Calu3 (cell line): ENCODE measurements at regions not wholly inside any gene's neighbourhood (a gene's known extent, or its start where the extent isn't known, plus 50 kb on each side); places are given as distances from the start of the nearest gene placed in this dataset.
A peak's percentile ranks its signal among the peaks of the same experiment; 100 is the strongest.

ENCODE experiments used
- BruUV-seq: library from RNA; stranded (reverse); fragments of 400-500 nt; replicated peaks from 2 replicates; lab custom pipeline; 2021; lab: Mats Ljungman, UMichigan
- CTCF ChIA-PET: fragments of 300-600 bp; sonication (Branson Sonifier 250); formaldehyde crosslinking; loops from one replicate; lab custom pipeline; 2022; ENCODE audit warnings: antibody characterized with exemption; lab: Charles Lee
- DNase-seq: peaks from one replicate; pipeline ENCODE4 v3.0.0; 2022
- H3K27ac Mint-ChIP-seq: one replicate; pipeline ENCODE4 v1.8.0; 2022; ENCODE audit warnings: mixed read lengths; ENCODE audit not compliant: unreplicated experiment
- H3K27me3 Mint-ChIP-seq: one replicate; pipeline ENCODE4 v1.8.0; 2022; ENCODE audit warnings: mixed read lengths; ENCODE audit not compliant: unreplicated experiment
- H3K36me3 Mint-ChIP-seq: one replicate; pipeline ENCODE4 v1.8.0; 2022; ENCODE audit warnings: mild to moderate bottlenecking, moderate library complexity, mixed read lengths; ENCODE audit not compliant: insufficient read depth, unreplicated experiment
- H3K4me1 Mint-ChIP-seq: one replicate; pipeline ENCODE4 v1.8.0; 2022; ENCODE audit warnings: mild to moderate bottlenecking, low read depth, mixed read lengths; ENCODE audit not compliant: unreplicated experiment
- H3K4me3 Mint-ChIP-seq: one replicate; pipeline ENCODE4 v1.8.0; 2022; ENCODE audit warnings: mild to moderate bottlenecking, low read depth, moderate library complexity, mixed read lengths; ENCODE audit not compliant: unreplicated experiment
- H3K9me3 Mint-ChIP-seq: one replicate; pipeline ENCODE4 v1.8.0; 2022; ENCODE audit warnings: low read depth, mixed read lengths; ENCODE audit not compliant: unreplicated experiment
- intact Hi-C: fragments of 100-400 bp; cut with micrococcal nuclease; formaldehyde crosslinking; loops from one replicate; pipeline ENCODE4 v1.10.0; 2022; ENCODE audit not compliant: unreplicated experiment
- TF ChIP-seq, protein P1 (sequence below): fragments of 200-600 bp; IDR thresholded peaks from one replicate; pipeline ENCODE4 v1.8.0; 2022; ENCODE audit warnings: antibody characterized with exemption; ENCODE audit not compliant: unreplicated experiment

DNA sequence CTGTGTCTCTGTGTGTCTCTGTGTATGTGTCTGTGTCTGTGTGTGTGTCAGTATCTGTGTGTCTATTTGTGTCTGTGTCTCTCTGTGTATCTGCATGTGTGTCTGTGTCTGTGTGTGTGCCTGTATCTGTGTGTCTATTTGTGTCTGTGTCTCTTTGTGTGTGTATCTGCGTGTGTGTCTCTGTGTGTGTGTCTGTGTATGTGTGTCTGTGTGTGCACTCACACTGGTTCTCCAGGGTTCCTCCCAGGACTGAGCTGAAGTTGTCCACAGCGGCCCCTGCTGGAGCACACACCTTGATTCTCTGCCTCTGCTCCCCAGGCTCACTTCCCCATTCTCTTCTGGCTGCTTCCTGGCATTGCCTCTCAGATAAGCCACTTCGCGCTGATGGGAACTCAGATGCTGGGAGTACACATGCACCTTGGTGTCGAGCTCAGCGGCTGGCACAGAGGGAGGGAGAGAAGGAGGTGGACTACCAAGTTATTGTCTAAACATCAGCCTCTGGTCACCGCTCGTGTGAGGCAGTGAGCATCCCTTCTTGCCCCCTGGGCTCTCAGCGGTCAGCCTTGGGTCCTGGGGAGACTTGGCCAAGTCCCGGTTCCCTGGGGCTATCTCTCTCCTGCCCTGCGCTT is 104.9 kb upstream of the NXT1 start:
- Mint-ChIP-seq H3K36me3 (no peaks in the 10 kb centered on the region), H3K27ac (no peak overlapping the region), H3K27me3 (peaks cover 16% of the 10 kb centered on the region), H3K4me1 (no peaks in the 10 kb centered on the region), H3K4me3 (no peak overlapping the region), H3K9me3 (no peaks in the 10 kb centered on the region)
- intact Hi-C loops, result no loop called here
- BruUV-seq, result no TSS peak
- TF ChIP-seq, protein P1, sequence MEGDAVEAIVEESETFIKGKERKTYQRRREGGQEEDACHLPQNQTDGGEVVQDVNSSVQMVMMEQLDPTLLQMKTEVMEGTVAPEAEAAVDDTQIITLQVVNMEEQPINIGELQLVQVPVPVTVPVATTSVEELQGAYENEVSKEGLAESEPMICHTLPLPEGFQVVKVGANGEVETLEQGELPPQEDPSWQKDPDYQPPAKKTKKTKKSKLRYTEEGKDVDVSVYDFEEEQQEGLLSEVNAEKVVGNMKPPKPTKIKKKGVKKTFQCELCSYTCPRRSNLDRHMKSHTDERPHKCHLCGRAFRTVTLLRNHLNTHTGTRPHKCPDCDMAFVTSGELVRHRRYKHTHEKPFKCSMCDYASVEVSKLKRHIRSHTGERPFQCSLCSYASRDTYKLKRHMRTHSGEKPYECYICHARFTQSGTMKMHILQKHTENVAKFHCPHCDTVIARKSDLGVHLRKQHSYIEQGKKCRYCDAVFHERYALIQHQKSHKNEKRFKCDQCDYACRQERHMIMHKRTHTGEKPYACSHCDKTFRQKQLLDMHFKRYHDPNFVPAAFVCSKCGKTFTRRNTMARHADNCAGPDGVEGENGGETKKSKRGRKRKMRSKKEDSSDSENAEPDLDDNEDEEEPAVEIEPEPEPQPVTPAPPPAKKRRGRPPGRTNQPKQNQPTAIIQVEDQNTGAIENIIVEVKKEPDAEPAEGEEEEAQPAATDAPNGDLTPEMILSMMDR, result no peak
- CTCF ChIA-PET, result no interaction called here
- peak; percentile 30 for DNase-seq

DNA sequence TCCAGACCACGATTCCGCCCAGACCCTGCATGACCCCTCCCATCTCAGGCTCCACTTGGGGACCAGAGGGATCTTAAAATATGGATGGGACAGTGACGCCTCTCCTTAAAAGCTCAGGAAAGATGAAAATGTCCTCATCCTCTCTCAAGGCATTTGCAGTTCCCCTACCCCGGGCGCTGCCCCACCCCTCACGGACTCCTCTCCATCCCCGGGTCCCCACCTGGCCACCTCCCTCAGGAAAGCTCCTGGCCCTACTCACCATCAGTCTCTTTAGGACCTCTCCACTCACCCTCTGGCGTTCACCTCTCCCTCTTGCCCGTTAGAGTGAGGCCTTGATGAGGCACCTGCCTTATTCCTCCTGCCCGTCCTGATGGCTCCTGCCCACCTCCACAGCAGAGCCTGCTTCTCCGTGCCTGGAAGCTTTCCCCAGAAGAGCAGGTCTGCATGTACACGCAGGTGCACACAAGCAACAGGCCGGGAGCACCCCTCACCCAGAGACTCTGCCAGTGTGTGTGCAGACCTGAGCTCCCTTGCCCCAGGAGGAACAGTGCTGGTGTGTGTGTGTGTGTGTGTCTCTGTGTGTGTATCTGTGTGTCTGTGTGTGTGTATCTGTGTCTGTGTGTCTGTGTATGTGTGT is 105.6 kb upstream of the NXT1 start:
- DNase-seq, result no peak
- H3K9me3 Mint-ChIP-seq, result no peaks in the 10 kb centered on the region
- peaks cover 16% of the 10 kb centered on the region for H3K27me3 Mint-ChIP-seq
- no TSS peak for BruUV-seq
- TF ChIP-seq, protein P1, result no peak
- CTCF ChIA-PET, result no interaction called here
- H3K27ac Mint-ChIP-seq, result no peak overlapping the region
- H3K4me1 Mint-ChIP-seq, result no peaks in the 10 kb centered on the region
- intact Hi-C loops, result no loop called here
- H3K36me3 Mint-ChIP-seq, result no peaks in the 10 kb centered on the region
- H3K4me3 Mint-ChIP-seq, result no peak overlapping the region

DNA sequence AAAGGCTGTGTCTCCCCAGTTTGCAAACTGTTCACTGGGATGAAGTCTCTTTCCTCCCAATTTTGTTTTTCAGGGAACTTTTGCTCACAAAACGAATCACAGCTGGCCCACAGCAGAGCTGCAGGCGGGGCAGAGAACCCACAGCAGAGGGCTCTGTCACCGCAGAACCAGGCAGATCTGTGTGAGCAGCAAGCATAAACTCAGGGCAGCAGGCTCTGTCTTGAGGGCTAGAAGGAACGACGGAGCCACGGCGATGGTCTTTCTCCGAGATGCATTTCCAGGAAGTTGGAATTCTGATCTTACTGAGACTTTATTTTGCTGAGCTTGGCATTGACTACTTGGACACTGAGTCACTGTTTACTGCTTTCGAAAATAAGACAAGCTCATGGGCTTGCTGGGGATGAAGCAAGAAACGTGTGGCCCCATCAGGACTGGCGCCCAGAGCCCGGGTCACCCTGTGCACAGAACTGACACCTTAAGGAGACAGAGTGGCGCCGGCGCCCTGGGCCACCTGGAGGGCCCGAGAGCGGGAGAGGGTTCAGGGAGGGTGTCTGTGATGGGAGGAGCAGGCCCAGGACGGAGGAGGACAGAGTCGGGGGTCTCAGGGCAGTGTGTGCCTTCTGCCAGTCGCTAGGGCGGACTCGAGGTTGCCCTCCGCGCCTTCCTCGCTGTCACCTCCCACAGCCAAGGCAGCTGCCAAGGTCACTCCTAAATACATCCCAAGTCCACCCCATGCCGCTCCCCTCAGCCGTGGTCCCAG is 106.3 kb upstream of the NXT1 start:
- no peak for DNase-seq
- CTCF ChIA-PET, result no interaction called here
- intact Hi-C loops, result no loop called here
- TF ChIP-seq, protein P1, result no peak
- no peaks in the 10 kb centered on the region for H3K4me1 Mint-ChIP-seq
- H3K27ac Mint-ChIP-seq, result no peak overlapping the region
- H3K4me3 Mint-ChIP-seq, result no peak overlapping the region
- no TSS peak for BruUV-seq
- H3K36me3 Mint-ChIP-seq, result no peaks in the 10 kb centered on the region
- H3K27me3 Mint-ChIP-seq, result peaks cover 21% of the 10 kb centered on the region
- H3K9me3 Mint-ChIP-seq, result no peaks in the 10 kb centered on the region

DNA sequence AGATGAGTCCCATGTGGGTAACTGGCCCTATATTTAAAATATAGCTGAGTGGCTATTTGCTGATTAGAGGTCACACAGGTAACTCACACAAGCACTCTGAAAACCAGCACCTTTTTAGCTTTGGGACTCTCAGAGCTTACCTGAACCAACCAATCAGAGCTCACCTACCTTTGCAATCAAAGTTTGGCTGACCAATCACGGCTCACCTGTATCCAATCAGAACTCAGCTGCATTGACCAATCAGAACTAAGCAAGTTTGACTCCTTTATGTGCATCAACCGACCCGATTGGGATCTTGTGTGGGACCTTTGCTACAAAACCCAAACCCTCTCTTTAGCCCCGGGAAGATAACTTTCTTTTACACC is 106.8 kb upstream of the NXT1 start:
- intact Hi-C loops, result no loop called here
- no TSS peak for BruUV-seq
- Mint-ChIP-seq H3K4me1 (no peaks in the 10 kb centered on the region), H3K9me3 (no peaks in the 10 kb centered on the region), H3K27ac (no peak overlapping the region), H3K36me3 (no peaks in the 10 kb centered on the region), H3K27me3 (peaks cover 26% of the 10 kb centered on the region), H3K4me3 (no peak overlapping the region)
- TF ChIP-seq, protein P1, result no peak
- CTCF ChIA-PET, result no interaction called here
- DNase-seq, result no peak
